Breast epithelium (tissue), 3 donors: ENCODE measurements at regions not wholly inside any gene's neighbourhood (a gene's known extent, or its start where the extent isn't known, plus 50 kb on each side); places are given as distances from the start of the nearest gene placed in this dataset.

Experiments used
- CTCF ChIP-seq, 3 donors: fragments of 450-650 bp; IDR thresholded peaks; one replicate each; pipeline ENCODE4 v1.5.1; 2016 to 2017; ENCODE audit warnings: antibody characterized with exemption in 3 of 3, mild to moderate bottlenecking in 3 of 3, moderate library complexity in 3 of 3
- POLR2A ChIP-seq: fragments of 450-650 bp; IDR thresholded peaks from one replicate; pipeline ENCODE4 v1.6.1; 2016; ENCODE audit warnings: antibody characterized with exemption, mild to moderate bottlenecking, moderate library complexity

DNA sequence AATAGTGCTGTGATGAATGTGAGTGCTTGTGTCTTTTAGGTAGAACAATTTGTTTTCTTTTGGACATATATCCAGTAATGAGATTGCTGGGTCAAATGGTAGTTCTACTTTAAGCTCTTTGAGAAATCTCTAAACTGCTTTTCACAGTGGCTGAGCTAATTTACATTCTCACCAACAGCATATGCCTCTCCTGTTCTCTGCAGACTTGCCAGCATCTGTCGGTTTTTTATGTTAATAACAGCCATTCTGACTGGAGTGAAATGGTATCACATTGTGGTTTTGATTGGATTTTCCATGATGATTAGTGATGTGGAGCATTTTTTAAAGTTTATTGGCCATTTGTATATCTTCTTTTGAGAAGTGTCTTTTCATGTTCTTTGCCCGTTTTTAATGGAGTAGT, 647.3 kb upstream of the ADAMTS5 start:
- TF ChIP-seq POLR2A, result no peak
- no peak for TF ChIP-seq CTCF (IDR thresholded peaks at IDR 0.05)
